Osteocyte (in vitro differentiated cells): ENCODE measurements at regions not wholly inside any gene's neighbourhood (a gene's known extent, or its start where the extent isn't known, plus 50 kb on each side); places are given as distances from the start of the nearest gene placed in this dataset.

Experiments
- DNase-seq: peaks from one replicate; pipeline ENCODE4 v3.0.0; 2021; ENCODE audit warnings: mixed read lengths; ENCODE audit not compliant: unreplicated experiment; ENCODE audit errors: extremely low spot score
- H3K27ac Mint-ChIP-seq: one replicate; pipeline ENCODE4 v1.8.0; 2021; ENCODE audit warnings: mild to moderate bottlenecking, mixed read lengths; ENCODE audit not compliant: unreplicated experiment
- H3K27me3 Mint-ChIP-seq: one replicate; pipeline ENCODE4 v1.8.0; 2021; ENCODE audit warnings: mixed read lengths; ENCODE audit not compliant: unreplicated experiment
- H3K36me3 Mint-ChIP-seq: one replicate; pipeline ENCODE4 v1.8.0; 2021; ENCODE audit warnings: mixed read lengths; ENCODE audit not compliant: unreplicated experiment
- H3K4me1 Mint-ChIP-seq: one replicate; pipeline ENCODE4 v1.8.0; 2021; ENCODE audit warnings: mixed read lengths; ENCODE audit not compliant: unreplicated experiment
- H3K4me3 Mint-ChIP-seq: one replicate; pipeline ENCODE4 v1.8.0; 2021; ENCODE audit warnings: mild to moderate bottlenecking, moderate library complexity, mixed read lengths; ENCODE audit not compliant: unreplicated experiment
- H3K9me3 Mint-ChIP-seq: one replicate; pipeline ENCODE4 v1.8.0; 2021; ENCODE audit warnings: mixed read lengths; ENCODE audit not compliant: unreplicated experiment
- TF ChIP-seq, protein P1 (sequence below): fragments of 200-600 bp; sonication (generic); IDR thresholded peaks from 2 replicates; pipeline ENCODE4 v1.5.0; 2021; ENCODE audit warnings: antibody characterized with exemption, mild to moderate bottlenecking, moderate library complexity

DNA sequence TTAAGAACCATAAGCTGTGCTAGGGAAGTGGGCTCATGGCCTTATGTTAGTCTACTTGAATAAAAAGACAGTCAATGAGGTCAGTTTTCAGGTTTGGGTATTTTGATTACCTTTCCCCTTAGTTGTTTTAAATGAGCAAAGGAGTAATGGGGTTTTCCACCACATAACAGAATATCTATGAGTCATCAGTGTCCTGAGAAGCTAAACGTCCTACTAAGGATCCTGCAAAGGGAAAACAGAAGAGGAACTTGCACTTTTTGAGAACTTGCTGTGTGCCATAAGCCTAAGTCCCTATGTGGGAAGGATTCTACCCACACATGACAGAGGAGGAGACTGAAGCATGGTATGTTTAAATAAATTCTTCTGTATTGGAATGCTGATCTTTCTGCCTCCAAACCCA is 292.8 kb upstream of the TMC3 start:
- TF ChIP-seq, protein P1, sequence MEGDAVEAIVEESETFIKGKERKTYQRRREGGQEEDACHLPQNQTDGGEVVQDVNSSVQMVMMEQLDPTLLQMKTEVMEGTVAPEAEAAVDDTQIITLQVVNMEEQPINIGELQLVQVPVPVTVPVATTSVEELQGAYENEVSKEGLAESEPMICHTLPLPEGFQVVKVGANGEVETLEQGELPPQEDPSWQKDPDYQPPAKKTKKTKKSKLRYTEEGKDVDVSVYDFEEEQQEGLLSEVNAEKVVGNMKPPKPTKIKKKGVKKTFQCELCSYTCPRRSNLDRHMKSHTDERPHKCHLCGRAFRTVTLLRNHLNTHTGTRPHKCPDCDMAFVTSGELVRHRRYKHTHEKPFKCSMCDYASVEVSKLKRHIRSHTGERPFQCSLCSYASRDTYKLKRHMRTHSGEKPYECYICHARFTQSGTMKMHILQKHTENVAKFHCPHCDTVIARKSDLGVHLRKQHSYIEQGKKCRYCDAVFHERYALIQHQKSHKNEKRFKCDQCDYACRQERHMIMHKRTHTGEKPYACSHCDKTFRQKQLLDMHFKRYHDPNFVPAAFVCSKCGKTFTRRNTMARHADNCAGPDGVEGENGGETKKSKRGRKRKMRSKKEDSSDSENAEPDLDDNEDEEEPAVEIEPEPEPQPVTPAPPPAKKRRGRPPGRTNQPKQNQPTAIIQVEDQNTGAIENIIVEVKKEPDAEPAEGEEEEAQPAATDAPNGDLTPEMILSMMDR, result no peak
- no peaks in the 10 kb centered on the region for H3K4me1 Mint-ChIP-seq
- no peak overlapping the region for H3K4me3 Mint-ChIP-seq

GRCh38 chr15:81660976-81661375 is 287.0 kb upstream of the TMC3 start:
- TF ChIP-seq, protein P1, result no peak
- no peak for DNase-seq
- Mint-ChIP-seq H3K27ac (no peak overlapping the region), H3K4me1 (no peaks in the 10 kb centered on the region), H3K36me3 (peaks cover 1% of the 10 kb centered on the region), H3K4me3 (no peak overlapping the region), H3K9me3 (no peaks in the 10 kb centered on the region), H3K27me3 (no peaks in the 10 kb centered on the region)

More for the DNA sequence above, 292.8 kb upstream of the TMC3 start:
- H3K9me3 Mint-ChIP-seq, result no peaks in the 10 kb centered on the region
- H3K27me3 Mint-ChIP-seq, result no peaks in the 10 kb centered on the region
- no peak overlapping the region for H3K27ac Mint-ChIP-seq
- DNase-seq, result no peak
- H3K36me3 Mint-ChIP-seq, result no peaks in the 10 kb centered on the region

DNA sequence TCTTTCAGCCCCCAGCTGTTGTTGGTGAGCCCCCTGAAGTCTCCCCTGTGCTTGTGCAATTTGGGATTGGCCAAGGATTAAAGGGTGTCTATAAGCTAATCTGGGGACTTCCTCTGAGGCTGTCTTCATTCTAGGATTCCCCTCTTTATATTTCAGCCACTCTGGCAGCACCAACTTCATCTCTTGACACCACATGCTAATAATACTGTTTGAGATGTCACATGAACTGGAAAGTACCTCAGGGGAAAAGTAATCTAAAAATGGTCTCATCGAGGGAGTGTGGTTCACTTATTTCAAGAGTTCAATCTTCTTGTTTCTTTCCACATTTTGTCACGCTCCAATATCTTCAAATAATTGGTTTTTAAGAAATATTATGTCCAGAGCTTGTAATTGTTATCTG is 279.2 kb upstream of the TMC3 start:
- Mint-ChIP-seq H3K27me3 (no peaks in the 10 kb centered on the region), H3K4me3 (no peak overlapping the region), H3K36me3 (no peaks in the 10 kb centered on the region), H3K27ac (no peak overlapping the region), H3K9me3 (no peaks in the 10 kb centered on the region), H3K4me1 (no peaks in the 10 kb centered on the region)
- TF ChIP-seq, protein P1, result no peak
- DNase-seq, result no peak

GRCh38 chr15:81645470-81645869 is 271.5 kb upstream of the TMC3 start:
- H3K36me3 Mint-ChIP-seq, result no peaks in the 10 kb centered on the region
- no peak overlapping the region for H3K4me3 Mint-ChIP-seq
- peaks cover 14% of the 10 kb centered on the region for H3K4me1 Mint-ChIP-seq
- H3K27me3 Mint-ChIP-seq, result no peaks in the 10 kb centered on the region
- no peak overlapping the region for H3K27ac Mint-ChIP-seq
- TF ChIP-seq, protein P1, result no peak
- H3K9me3 Mint-ChIP-seq, result peaks cover 3% of the 10 kb centered on the region
- no peak for DNase-seq

DNA sequence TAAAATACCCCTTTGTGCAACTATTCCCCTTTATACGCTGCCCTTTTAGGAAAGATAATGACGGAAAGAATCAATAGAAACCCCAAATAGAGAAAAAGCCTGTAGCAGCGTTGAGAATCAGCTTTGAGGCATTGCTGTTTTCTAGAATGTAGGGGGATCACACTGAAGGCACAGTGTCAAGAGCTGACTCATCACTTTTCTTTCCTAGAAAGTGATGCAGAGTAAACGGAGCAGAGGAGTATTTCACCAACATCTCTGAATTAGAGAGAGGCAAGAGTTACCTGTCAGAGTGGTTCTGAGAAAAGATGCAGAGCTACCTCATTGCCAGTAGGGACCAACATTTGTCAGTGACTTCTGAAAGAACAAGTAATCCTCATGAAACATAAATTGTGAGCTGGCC is 269.8 kb upstream of the TMC3 start:
- DNase-seq, result no peak
- TF ChIP-seq, protein P1, result no peak

More for the DNA sequence above, 269.8 kb upstream of the TMC3 start:
- Mint-ChIP-seq H3K9me3 (peaks cover 15% of the 10 kb centered on the region), H3K36me3 (peaks cover 3% of the 10 kb centered on the region), H3K4me3 (no peak overlapping the region), H3K4me1 (peaks cover 14% of the 10 kb centered on the region), H3K27ac (no peak overlapping the region), H3K27me3 (no peaks in the 10 kb centered on the region)
